ENCODE measurements at regions not wholly inside any gene's neighbourhood (a gene's known extent, or its start where the extent isn't known, plus 50 kb on each side); places are given as distances from the start of the nearest gene placed in this dataset.
"Not testable (repeated sequence)": the region's sequence is repeated elsewhere in the genome, so short reads cannot be mapped to it uniquely, and the experiment has no call there.

GRCh38 chr11:25615841-25616240, 716.1 kb upstream of the ANO3 start:
- no peak overlapping the region for H3K4me3 ChIP-seq (replicated peaks; ENCODE audit: low read depth, low read length)
- TF ChIP-seq, protein P1, sequence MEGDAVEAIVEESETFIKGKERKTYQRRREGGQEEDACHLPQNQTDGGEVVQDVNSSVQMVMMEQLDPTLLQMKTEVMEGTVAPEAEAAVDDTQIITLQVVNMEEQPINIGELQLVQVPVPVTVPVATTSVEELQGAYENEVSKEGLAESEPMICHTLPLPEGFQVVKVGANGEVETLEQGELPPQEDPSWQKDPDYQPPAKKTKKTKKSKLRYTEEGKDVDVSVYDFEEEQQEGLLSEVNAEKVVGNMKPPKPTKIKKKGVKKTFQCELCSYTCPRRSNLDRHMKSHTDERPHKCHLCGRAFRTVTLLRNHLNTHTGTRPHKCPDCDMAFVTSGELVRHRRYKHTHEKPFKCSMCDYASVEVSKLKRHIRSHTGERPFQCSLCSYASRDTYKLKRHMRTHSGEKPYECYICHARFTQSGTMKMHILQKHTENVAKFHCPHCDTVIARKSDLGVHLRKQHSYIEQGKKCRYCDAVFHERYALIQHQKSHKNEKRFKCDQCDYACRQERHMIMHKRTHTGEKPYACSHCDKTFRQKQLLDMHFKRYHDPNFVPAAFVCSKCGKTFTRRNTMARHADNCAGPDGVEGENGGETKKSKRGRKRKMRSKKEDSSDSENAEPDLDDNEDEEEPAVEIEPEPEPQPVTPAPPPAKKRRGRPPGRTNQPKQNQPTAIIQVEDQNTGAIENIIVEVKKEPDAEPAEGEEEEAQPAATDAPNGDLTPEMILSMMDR (IDR thresholded peaks at IDR 0.05; ENCODE audit: low read length, missing control alignments), result no peak
- no peak for DNase-seq (ENCODE audit: low read depth)

- no peak overlapping the region for H3K4me3 ChIP-seq (replicated peaks; ENCODE audit: low read depth, low read length)
- no peak for DNase-seq (ENCODE audit: low read depth)
- TF ChIP-seq, protein P1 (IDR thresholded peaks at IDR 0.05; ENCODE audit: low read length, missing control alignments), result no peak
Observed at GRCh38 chr11:25625094-25625493, 706.8 kb upstream of the ANO3 start.

- H3K4me3 ChIP-seq (replicated peaks; ENCODE audit: low read depth, low read length), result no peak overlapping the region
- TF ChIP-seq, protein P1 (IDR thresholded peaks at IDR 0.05; ENCODE audit: low read length, missing control alignments), result no peak
- DNase-seq (ENCODE audit: low read depth), result no peak
Observed at GRCh38 chr11:25628030-25628429, 703.9 kb upstream of the ANO3 start.

DNA sequence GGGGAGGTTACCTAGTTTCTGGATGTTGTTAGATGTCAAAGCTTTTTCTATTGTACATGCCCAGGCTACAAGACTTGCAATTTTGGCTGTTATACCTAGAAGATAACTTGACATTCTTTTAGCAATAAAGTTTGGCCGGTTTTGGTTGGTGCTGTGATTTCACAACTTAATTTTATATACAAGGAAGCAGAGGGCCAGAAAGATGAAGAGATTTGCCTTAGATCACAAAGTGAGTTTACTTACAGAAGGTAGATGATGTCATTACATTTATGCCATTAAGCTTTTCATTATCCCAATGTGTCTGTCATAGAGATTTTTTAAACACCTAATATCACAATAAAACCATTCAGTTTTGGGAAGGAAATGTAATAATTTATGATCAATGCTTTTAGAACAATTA, 698.7 kb upstream of the ANO3 start:
- H3K4me3 ChIP-seq (replicated peaks; ENCODE audit: low read depth, low read length), result no peak overlapping the region
- DNase-seq (ENCODE audit: low read depth), result no peak

GRCh38 chr11:25649220-25649619, 682.7 kb upstream of the ANO3 start:
- DNase-seq (ENCODE audit: low read depth); H3K4me3 ChIP-seq (replicated peaks; ENCODE audit: low read depth, low read length): not testable (repeated sequence)

More for the DNA sequence above, 698.7 kb upstream of the ANO3 start:
- TF ChIP-seq, protein P1 (IDR thresholded peaks at IDR 0.05; ENCODE audit: low read length, missing control alignments), result no peak

DNA sequence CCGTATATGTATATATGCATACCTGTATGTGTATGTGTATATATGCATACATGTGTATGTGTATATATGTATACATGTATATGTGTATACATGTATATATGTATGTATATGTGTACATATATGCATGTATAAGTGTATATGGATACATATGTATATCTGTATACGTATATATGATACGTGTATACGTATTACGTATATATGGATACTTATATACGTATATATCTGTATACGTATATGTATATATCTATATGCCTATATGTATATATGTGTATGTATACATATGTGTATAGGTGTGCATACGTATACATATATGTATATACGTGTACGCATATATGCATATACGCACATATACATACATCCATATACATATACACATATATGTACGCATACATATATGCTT, 681.6 kb upstream of the ANO3 start:
- TF ChIP-seq, protein P1 (IDR thresholded peaks at IDR 0.05; ENCODE audit: low read length, missing control alignments), result no peak
- DNase-seq (ENCODE audit: low read depth), result no peak
- H3K4me3 ChIP-seq (replicated peaks; ENCODE audit: low read depth, low read length), result no peak overlapping the region

DNA sequence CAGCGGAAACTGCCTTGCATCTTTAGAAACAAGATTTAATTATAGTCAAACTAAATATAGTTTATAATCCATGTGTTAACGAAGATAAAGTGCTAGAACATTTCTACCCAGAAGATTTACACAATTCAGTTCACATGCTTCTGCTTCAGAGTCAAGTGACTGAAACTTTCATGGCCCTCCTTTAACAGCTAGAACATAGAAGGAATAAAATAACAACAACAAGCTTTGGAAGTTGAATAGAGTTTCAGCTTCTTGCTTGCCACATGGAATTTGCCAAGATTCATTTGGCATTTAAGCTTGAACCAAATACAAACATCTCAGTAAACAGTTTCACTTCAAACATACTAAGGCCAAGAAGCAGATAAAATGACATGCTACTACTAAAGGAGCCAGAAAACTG, 676.3 kb upstream of the ANO3 start:
- TF ChIP-seq, protein P1 (IDR thresholded peaks at IDR 0.05; ENCODE audit: low read length, missing control alignments), result no peak
- no peak overlapping the region for H3K4me3 ChIP-seq (replicated peaks; ENCODE audit: low read depth, low read length)
- DNase-seq (ENCODE audit: low read depth), result no peak

All from fibroblast of pulmonary artery (primary cell).